ENCODE measurements at regions not wholly inside any gene's neighbourhood (a gene's known extent, or its start where the extent isn't known, plus 50 kb on each side); places are given as distances from the start of the nearest gene placed in this dataset.

GRCh38 chr18:70688286-70688685, 399.4 kb downstream of the SOCS6 start:
- Histone ChIP-seq H3K4me3 (ENCODE audit: low read length in 3 of 3) (no peak overlapping the region), H3K27me3 (ENCODE audit: control insufficient read depth, insufficient read depth, low read length) (no peaks in the 10 kb centered on the region), H3K9me3 (ENCODE audit: control insufficient read depth in 2 of 3, insufficient read depth in 1 of 3, low read length in 3 of 3) (no peaks in the 10 kb centered on the region), H3K9ac (ENCODE audit: low read length in 3 of 3) (no peak overlapping the region), H3K27ac (ENCODE audit: low read depth in 2 of 2, low read length in 2 of 2) (no peak overlapping the region), H3K4me1 (ENCODE audit: control insufficient read depth in 2 of 3, insufficient read depth in 2 of 3, low read depth in 1 of 3, low read length in 3 of 3) (no peaks in the 10 kb centered on the region), H3K36me3 (ENCODE audit: control insufficient read depth in 2 of 3, insufficient read depth in 3 of 3, low read length in 3 of 3) (no peaks in the 10 kb centered on the region)
- intact Hi-C loops (cut with DNase I) = no loop called here
- FAIRE-seq (no peak), DNase-seq (no peak)
- TF ChIP-seq, protein P1, sequence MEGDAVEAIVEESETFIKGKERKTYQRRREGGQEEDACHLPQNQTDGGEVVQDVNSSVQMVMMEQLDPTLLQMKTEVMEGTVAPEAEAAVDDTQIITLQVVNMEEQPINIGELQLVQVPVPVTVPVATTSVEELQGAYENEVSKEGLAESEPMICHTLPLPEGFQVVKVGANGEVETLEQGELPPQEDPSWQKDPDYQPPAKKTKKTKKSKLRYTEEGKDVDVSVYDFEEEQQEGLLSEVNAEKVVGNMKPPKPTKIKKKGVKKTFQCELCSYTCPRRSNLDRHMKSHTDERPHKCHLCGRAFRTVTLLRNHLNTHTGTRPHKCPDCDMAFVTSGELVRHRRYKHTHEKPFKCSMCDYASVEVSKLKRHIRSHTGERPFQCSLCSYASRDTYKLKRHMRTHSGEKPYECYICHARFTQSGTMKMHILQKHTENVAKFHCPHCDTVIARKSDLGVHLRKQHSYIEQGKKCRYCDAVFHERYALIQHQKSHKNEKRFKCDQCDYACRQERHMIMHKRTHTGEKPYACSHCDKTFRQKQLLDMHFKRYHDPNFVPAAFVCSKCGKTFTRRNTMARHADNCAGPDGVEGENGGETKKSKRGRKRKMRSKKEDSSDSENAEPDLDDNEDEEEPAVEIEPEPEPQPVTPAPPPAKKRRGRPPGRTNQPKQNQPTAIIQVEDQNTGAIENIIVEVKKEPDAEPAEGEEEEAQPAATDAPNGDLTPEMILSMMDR (IDR thresholded peaks at IDR 0.05; ENCODE audit: borderline replicate concordance, extremely low read depth, insufficient read depth) = no peak

GRCh38 chr18:70684821-70685220, 396.0 kb downstream of the SOCS6 start:
- no peak overlapping the region for H3K9ac ChIP-seq (ENCODE audit: low read length in 3 of 3)
- intact Hi-C loops (cut with DNase I) = no loop called here
- no peak overlapping the region for H3K27ac ChIP-seq (ENCODE audit: low read depth in 2 of 2, low read length in 2 of 2)
- no peaks in the 10 kb centered on the region for H3K36me3 ChIP-seq (ENCODE audit: control insufficient read depth in 2 of 3, insufficient read depth in 3 of 3, low read length in 3 of 3)
- FAIRE-seq (no peak), DNase-seq (no peak)
- H3K27me3 ChIP-seq (ENCODE audit: control insufficient read depth, insufficient read depth, low read length) = no peaks in the 10 kb centered on the region
- no peaks in the 10 kb centered on the region for H3K4me1 ChIP-seq (ENCODE audit: control insufficient read depth in 2 of 3, insufficient read depth in 2 of 3, low read depth in 1 of 3, low read length in 3 of 3)
- no peak overlapping the region for H3K4me3 ChIP-seq (ENCODE audit: low read length in 3 of 3)
- H3K9me3 ChIP-seq (ENCODE audit: control insufficient read depth in 2 of 3, insufficient read depth in 1 of 3, low read length in 3 of 3) = no peaks in the 10 kb centered on the region
- TF ChIP-seq, protein P1 (IDR thresholded peaks at IDR 0.05; ENCODE audit: borderline replicate concordance, extremely low read depth, insufficient read depth) = no peak

GRCh38 chr18:70683263-70683662, 394.4 kb downstream of the SOCS6 start:
- Histone ChIP-seq H3K4me1 (ENCODE audit: control insufficient read depth in 2 of 3, insufficient read depth in 2 of 3, low read depth in 1 of 3, low read length in 3 of 3) (no peaks in the 10 kb centered on the region), H3K9ac (ENCODE audit: low read length in 3 of 3) (no peak overlapping the region), H3K36me3 (ENCODE audit: control insufficient read depth in 2 of 3, insufficient read depth in 3 of 3, low read length in 3 of 3) (no peaks in the 10 kb centered on the region), H3K27me3 (ENCODE audit: control insufficient read depth, insufficient read depth, low read length) (no peaks in the 10 kb centered on the region), H3K27ac (ENCODE audit: low read depth in 2 of 2, low read length in 2 of 2) (no peak overlapping the region), H3K9me3 (ENCODE audit: control insufficient read depth in 2 of 3, insufficient read depth in 1 of 3, low read length in 3 of 3) (no peaks in the 10 kb centered on the region), H3K4me3 (ENCODE audit: low read length in 3 of 3) (no peak overlapping the region)
- DNase-seq (no peak), FAIRE-seq (no peak)
- TF ChIP-seq, protein P1 (IDR thresholded peaks at IDR 0.05; ENCODE audit: borderline replicate concordance, extremely low read depth, insufficient read depth) = no peak
- intact Hi-C loops (cut with DNase I) = no loop called here

- Histone ChIP-seq H3K27me3 (ENCODE audit: control insufficient read depth, insufficient read depth, low read length) (no peaks in the 10 kb centered on the region), H3K9me3 (ENCODE audit: control insufficient read depth in 2 of 3, insufficient read depth in 1 of 3, low read length in 3 of 3) (peaks cover 0 to 2% (median 2%) of the 10 kb centered on the region in 3 donors), H3K27ac (ENCODE audit: low read depth in 2 of 2, low read length in 2 of 2) (no peak overlapping the region), H3K4me3 (ENCODE audit: low read length in 3 of 3) (no peak overlapping the region), H3K36me3 (ENCODE audit: control insufficient read depth in 2 of 3, insufficient read depth in 3 of 3, low read length in 3 of 3) (no peaks in the 10 kb centered on the region), H3K4me1 (ENCODE audit: control insufficient read depth in 2 of 3, insufficient read depth in 2 of 3, low read depth in 1 of 3, low read length in 3 of 3) (no peaks in the 10 kb centered on the region), H3K9ac (ENCODE audit: low read length in 3 of 3) (no peak overlapping the region)
- DNase-seq (no peak), FAIRE-seq (no peak)
- TF ChIP-seq, protein P1 (IDR thresholded peaks at IDR 0.05; ENCODE audit: borderline replicate concordance, extremely low read depth, insufficient read depth) = no peak
- intact Hi-C loops (cut with DNase I) = no loop called here
Measured at GRCh38 chr18:70674896-70675295, 386.1 kb downstream of the SOCS6 start.
